IMR-90 (cell line): ENCODE measurements at regions not wholly inside any gene's neighbourhood (a gene's known extent, or its start where the extent isn't known, plus 50 kb on each side); places are given as distances from the start of the nearest gene placed in this dataset.
"Not testable (repeated sequence)": the region's sequence is repeated elsewhere in the genome, so short reads cannot be mapped to it uniquely, and the experiment has no call there.

ENCODE experiments used
- ATAC-seq: fragments of 200-7000 bp; cut with Tn5 transposase; 2 replicates; pipeline ENCODE4 v1.9.1; 2020; ENCODE audit warnings: low read depth, mild to moderate bottlenecking, moderate library complexity
- BruUV-seq: library from RNA; stranded (reverse); fragments of 400-500 nt; replicated peaks from 2 replicates; lab custom pipeline; 2021; lab: Mats Ljungman, UMichigan
- CTCF ChIA-PET: fragments of 300-600 bp; formaldehyde crosslinking; extraction: SDS; loops from one replicate; lab custom pipeline; 2021; ENCODE audit warnings: antibody characterized with exemption; lab: Yijun Ruan, JAX
- POLR2A ChIA-PET: fragments of 300-600 bp; sonication (Branson Sonifier 250); formaldehyde crosslinking; loops from one replicate; lab custom pipeline; 2022; ENCODE audit warnings: antibody characterized with exemption; ENCODE audit not compliant: unreplicated experiment; lab: Charles Lee
- DNase-seq: peaks from one replicate; pipeline ENCODE4 v3.0.0; 2013
- H2AFZ ChIP-seq: replicated peaks from 2 replicates; pipeline ENCODE3; 2013; ENCODE audit warnings: low read length, mild to moderate bottlenecking; ENCODE audit not compliant: poor library complexity
- H2AK5ac ChIP-seq: 2 replicates; pipeline ENCODE4 v1.6.1; 2013; ENCODE audit warnings: low read depth, low read length, inconsistent platforms
- H2AK9ac ChIP-seq: replicated peaks from 2 replicates; pipeline ENCODE3; 2013; ENCODE audit warnings: mild to moderate bottlenecking, low read depth, low read length, moderate library complexity; ENCODE audit not compliant: poor library complexity
- H2BK120ac ChIP-seq: 2 replicates; pipeline ENCODE4 v1.6.1; 2013; ENCODE audit warnings: low read depth, low read length, inconsistent platforms
- H2BK15ac ChIP-seq: 3 replicates; pipeline ENCODE4 v1.6.1; 2013; ENCODE audit warnings: low read depth, low read length, inconsistent platforms
- H2BK20ac ChIP-seq: 2 replicates; pipeline ENCODE4 v1.6.1; 2013; ENCODE audit warnings: low read depth, mild to moderate bottlenecking, inconsistent platforms, low read length, moderate library complexity
- H2BK5ac ChIP-seq: 2 replicates; pipeline ENCODE4 v1.6.1; 2013; ENCODE audit warnings: mild to moderate bottlenecking, low read depth, low read length, inconsistent platforms; ENCODE audit not compliant: poor library complexity, severe bottlenecking
- H3K14ac ChIP-seq: replicated peaks from 2 replicates; pipeline ENCODE4 v1.6.1; 2013; ENCODE audit warnings: low read depth, low read length, inconsistent platforms
- H3K18ac ChIP-seq: 2 replicates; pipeline ENCODE4 v1.6.1; 2013; ENCODE audit warnings: low read depth, low read length, control low read depth
- H3K23ac ChIP-seq: 2 replicates; pipeline ENCODE4 v1.6.1; 2013; ENCODE audit warnings: low read depth, low read length, inconsistent platforms
- H3K27ac ChIP-seq: 2 replicates; pipeline ENCODE4 v1.5.1; 2013; ENCODE audit warnings: mild to moderate bottlenecking, control low read depth, low read length; ENCODE audit not compliant: insufficient read depth
- H3K27me3 ChIP-seq: 2 replicates; pipeline ENCODE4 v1.6.1; 2013; ENCODE audit warnings: low read length; ENCODE audit not compliant: control insufficient read depth, insufficient read depth
- H3K36me3 ChIP-seq: 2 replicates; pipeline ENCODE4 v1.6.1; 2013; ENCODE audit warnings: low read length, mixed read lengths; ENCODE audit not compliant: control insufficient read depth, insufficient read depth
- H3K4ac ChIP-seq: 2 replicates; pipeline ENCODE4 v1.6.1; 2013; ENCODE audit warnings: low read depth, low read length, inconsistent platforms
- H3K4me1 ChIP-seq: 2 replicates; pipeline ENCODE4 v1.6.1; 2013; ENCODE audit warnings: low read length, mixed read lengths; ENCODE audit not compliant: control insufficient read depth, insufficient read depth
- H3K4me2 ChIP-seq: 2 replicates; pipeline ENCODE4 v1.6.1; 2013; ENCODE audit warnings: low read depth, mild to moderate bottlenecking, control low read depth, low read length, moderate library complexity
- H3K4me3 ChIP-seq: 2 replicates; pipeline ENCODE4 v1.5.1; 2013; ENCODE audit warnings: low read depth, mild to moderate bottlenecking, control low read depth, low read length, moderate library complexity; ENCODE audit not compliant: insufficient read depth
- H3K56ac ChIP-seq: 2 replicates; pipeline ENCODE4 v1.6.1; 2013; ENCODE audit warnings: low read length, inconsistent platforms; ENCODE audit not compliant: insufficient read depth; ENCODE audit errors: extremely low read depth
- H3K79me1 ChIP-seq, 2 experiments: 2 replicates each; pipeline ENCODE4 v1.6.1; 2013; ENCODE audit warnings: low read length in 2 of 2, inconsistent platforms in 1 of 2, low read depth in 1 of 2
- H3K9ac ChIP-seq: 2 replicates; pipeline ENCODE4 v1.6.1; 2013; ENCODE audit warnings: low read depth, low read length, control low read depth
- H3K9me1 ChIP-seq: 2 replicates; pipeline ENCODE4 v1.6.1; 2013; ENCODE audit warnings: low read length, inconsistent platforms; ENCODE audit not compliant: insufficient read depth
- H3K9me3 ChIP-seq: 2 replicates; pipeline ENCODE4 v1.6.1; 2013; ENCODE audit warnings: low read length; ENCODE audit not compliant: control insufficient read depth, insufficient read depth
- H4K20me1 ChIP-seq: 2 replicates; pipeline ENCODE4 v1.6.1; 2013; ENCODE audit warnings: low read length, inconsistent platforms; ENCODE audit not compliant: insufficient read depth
- H4K5ac ChIP-seq: 2 replicates; pipeline ENCODE4 v1.6.1; 2013; ENCODE audit warnings: mild to moderate bottlenecking, low read depth, low read length, control low read depth
- H4K8ac ChIP-seq, 2 experiments: 2 replicates each; pipeline ENCODE4 v1.6.1; 2013; ENCODE audit warnings: low read depth in 2 of 2, low read length in 2 of 2, control low read depth in 1 of 2, inconsistent platforms in 1 of 2
- H4K91ac ChIP-seq: 2 replicates; pipeline ENCODE4 v1.6.1; 2013; ENCODE audit warnings: low read depth, low read length, inconsistent platforms; ENCODE audit not compliant: insufficient read depth
- WGBS, 2 experiments: methylation state at CpG; one replicate each; pipeline versions ENCODE4 v1.1.5 to v1.1.7; 2013; ENCODE audit warnings: missing lambda C conversion rate in 2 of 2; ENCODE audit not compliant: insufficient read length in 1 of 2; ENCODE audit errors: extremely low coverage in 2 of 2; 5-methylcytosine and 5-hydroxymethylcytosine counted together
- dilution Hi-C: fragments of 300-500 bp; cut with HindIII; formaldehyde crosslinking; loops from one replicate; pipeline ENCODE4 v1.14.3; 2018; ENCODE audit warnings: low sequenced_read_pairs; ENCODE audit not compliant: unreplicated experiment
- in situ Hi-C: fragments of 300-500 bp; cut with MboI; formaldehyde crosslinking; loops from 3 replicates; pipeline ENCODE4 v1.14.3; 2019; ENCODE audit warnings: low sequenced_read_pairs, inconsistent platforms, mixed read lengths
- intact Hi-C: fragments of 100-400 bp; cut with micrococcal nuclease; formaldehyde crosslinking; loops from 2 replicates; pipeline ENCODE4 v1.10.0; 2022

- H2AK5ac ChIP-seq, POLR2A ChIA-PET, H4K91ac ChIP-seq, H2BK120ac ChIP-seq, H3K4me1 ChIP-seq, H3K9ac ChIP-seq, H3K27ac ChIP-seq, dilution Hi-C loops, H3K56ac ChIP-seq, H3K23ac ChIP-seq, H3K4me2 ChIP-seq, CTCF ChIA-PET, H2BK15ac ChIP-seq, H2BK5ac ChIP-seq, H2AFZ ChIP-seq, H3K18ac ChIP-seq, intact Hi-C loops, H4K20me1 ChIP-seq, H3K27me3 ChIP-seq, H3K9me1 ChIP-seq, H4K8ac ChIP-seq, H4K5ac ChIP-seq, H2AK9ac ChIP-seq, H3K4me3 ChIP-seq, H3K79me1 ChIP-seq, in situ Hi-C loops, H3K14ac ChIP-seq, H3K9me3 ChIP-seq, H3K36me3 ChIP-seq, H3K4ac ChIP-seq, ATAC-seq, H2BK20ac ChIP-seq, DNase-seq, BruUV-seq: not testable (repeated sequence)
- WGBS, 2 experiments: no CpG with 5 or more reads among the region's 1 CpG
These were observed 114.0 kb upstream of the NR2F2 start for GRCh38 chr15:96216481-96216880.
